ENCODE measurements at regions not wholly inside any gene's neighbourhood (a gene's known extent, or its start where the extent isn't known, plus 50 kb on each side); places are given as distances from the start of the nearest gene placed in this dataset.

DNA sequence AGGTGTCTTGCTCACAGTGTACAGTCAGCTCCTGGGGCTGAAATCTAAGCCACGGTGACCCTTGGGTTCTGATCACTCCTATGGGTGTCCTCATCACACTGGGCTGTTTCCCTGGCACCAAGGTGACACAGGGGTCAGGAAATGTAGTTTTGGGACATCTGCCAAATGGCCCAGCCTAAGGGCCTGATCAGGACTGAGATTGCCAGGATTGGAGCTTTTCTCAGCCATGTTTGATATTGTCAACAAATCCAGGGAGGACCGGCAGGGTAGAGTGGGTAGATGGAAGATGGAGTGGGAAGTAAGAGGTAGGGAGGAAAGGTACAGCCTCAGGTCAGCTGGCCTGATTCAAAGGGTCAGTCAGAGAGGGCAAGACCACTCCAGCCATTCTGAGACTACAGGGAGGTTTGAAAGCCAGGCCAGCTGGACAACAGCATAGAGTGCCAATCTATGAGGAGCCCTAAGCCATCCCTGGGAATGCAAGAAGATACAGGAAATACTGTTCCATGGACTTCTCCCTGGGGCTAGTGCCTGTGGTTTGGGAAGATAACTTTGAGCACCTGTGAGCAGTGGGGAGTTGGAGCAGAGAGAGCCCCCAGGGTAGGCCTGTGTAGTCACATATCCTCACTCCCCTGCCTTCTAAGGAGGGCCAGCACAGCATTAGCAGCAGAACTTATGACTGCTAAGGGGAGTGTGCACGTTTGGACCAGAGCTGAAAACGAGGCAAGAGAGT, 377.3 kb upstream of the ZMIZ1 start:
- Histone ChIP-seq H3K27ac (no peak overlapping the region), H3K36me3 (no peaks in the 10 kb centered on the region), H3K4me1 (peaks cover 15% of the 10 kb centered on the region), H3K27me3 (no peaks in the 10 kb centered on the region), H3K9me3 (no peaks in the 10 kb centered on the region), H3K4me3 (no peak overlapping the region)
- DNase-seq (ENCODE audit: low spot score in 2 of 2) = no peak
- WGBS = 72% methylated on average over 4 of the region's 4 CpGs
- TF ChIP-seq POLR2A (IDR thresholded peaks at IDR 0.05) (no peak), POLR2AphosphoS5 (IDR thresholded peaks at IDR 0.05) (no peak), EP300 (IDR thresholded peaks at IDR 0.05) (no peak)
- TF ChIP-seq, protein P1, sequence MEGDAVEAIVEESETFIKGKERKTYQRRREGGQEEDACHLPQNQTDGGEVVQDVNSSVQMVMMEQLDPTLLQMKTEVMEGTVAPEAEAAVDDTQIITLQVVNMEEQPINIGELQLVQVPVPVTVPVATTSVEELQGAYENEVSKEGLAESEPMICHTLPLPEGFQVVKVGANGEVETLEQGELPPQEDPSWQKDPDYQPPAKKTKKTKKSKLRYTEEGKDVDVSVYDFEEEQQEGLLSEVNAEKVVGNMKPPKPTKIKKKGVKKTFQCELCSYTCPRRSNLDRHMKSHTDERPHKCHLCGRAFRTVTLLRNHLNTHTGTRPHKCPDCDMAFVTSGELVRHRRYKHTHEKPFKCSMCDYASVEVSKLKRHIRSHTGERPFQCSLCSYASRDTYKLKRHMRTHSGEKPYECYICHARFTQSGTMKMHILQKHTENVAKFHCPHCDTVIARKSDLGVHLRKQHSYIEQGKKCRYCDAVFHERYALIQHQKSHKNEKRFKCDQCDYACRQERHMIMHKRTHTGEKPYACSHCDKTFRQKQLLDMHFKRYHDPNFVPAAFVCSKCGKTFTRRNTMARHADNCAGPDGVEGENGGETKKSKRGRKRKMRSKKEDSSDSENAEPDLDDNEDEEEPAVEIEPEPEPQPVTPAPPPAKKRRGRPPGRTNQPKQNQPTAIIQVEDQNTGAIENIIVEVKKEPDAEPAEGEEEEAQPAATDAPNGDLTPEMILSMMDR (IDR thresholded peaks at IDR 0.05) = no peak

DNA sequence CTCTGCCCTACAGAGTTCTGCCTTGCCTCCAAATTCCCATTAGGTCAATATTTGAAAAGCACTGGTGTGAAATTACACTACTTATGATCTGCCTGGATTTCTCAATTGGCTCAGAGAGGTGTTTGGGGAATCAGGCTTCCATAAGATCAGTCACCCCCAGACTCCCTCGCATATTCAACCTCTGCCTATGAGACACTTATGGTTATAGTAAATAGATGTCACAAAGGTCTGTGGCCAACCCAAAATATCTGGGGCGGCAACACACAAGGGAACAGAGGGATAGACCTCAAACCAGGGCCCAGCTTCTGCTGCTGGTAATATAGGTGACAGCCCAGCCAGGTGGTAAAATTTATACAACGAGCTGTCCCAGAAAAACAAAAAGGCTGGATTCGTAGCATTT, 376.7 kb upstream of the ZMIZ1 start:
- H3K4me3 ChIP-seq = no peak overlapping the region
- H3K36me3 ChIP-seq = no peaks in the 10 kb centered on the region
- H3K27me3 ChIP-seq = no peaks in the 10 kb centered on the region
- H3K9me3 ChIP-seq = no peaks in the 10 kb centered on the region
- no peak for DNase-seq (ENCODE audit: low spot score in 2 of 2)
- WGBS = 96% methylated on average over 4 of the region's 4 CpGs
- no peak overlapping the region for H3K27ac ChIP-seq
- no peak for TF ChIP-seq POLR2AphosphoS5 (IDR thresholded peaks at IDR 0.05)
- no peak for TF ChIP-seq EP300 (IDR thresholded peaks at IDR 0.05)
- TF ChIP-seq, protein P1 (IDR thresholded peaks at IDR 0.05) = no peak
- TF ChIP-seq POLR2A (IDR thresholded peaks at IDR 0.05) = no peak
- peaks cover 15% of the 10 kb centered on the region for H3K4me1 ChIP-seq

DNA sequence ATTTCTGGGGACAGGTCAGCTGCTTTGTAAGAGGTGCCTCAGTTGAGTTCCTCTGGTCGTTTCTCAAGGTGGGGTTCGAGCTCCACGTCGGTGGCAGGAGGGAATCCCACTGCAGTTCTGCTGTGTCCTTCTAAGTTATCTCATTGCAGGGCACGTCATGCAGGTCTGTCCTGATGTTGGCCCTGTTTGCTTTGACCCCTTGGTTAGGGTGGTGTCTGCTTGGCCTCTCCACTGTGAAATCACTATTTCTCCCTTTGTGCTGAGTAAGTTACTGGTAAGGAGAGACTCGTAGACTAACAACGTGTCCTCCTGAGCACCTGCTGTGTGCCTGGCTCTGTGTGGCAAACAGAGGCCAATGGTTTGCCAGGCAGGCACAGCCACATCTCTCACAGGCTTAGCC, 372.9 kb upstream of the ZMIZ1 start:
- Histone ChIP-seq H3K4me3 (no peak overlapping the region), H3K36me3 (no peaks in the 10 kb centered on the region), H3K27ac (no peak overlapping the region), H3K9me3 (no peaks in the 10 kb centered on the region), H3K4me1 (peaks cover 2% of the 10 kb centered on the region), H3K27me3 (no peaks in the 10 kb centered on the region)
- 81% methylated on average over 7 of the region's 7 CpGs for WGBS
- TF ChIP-seq POLR2A (IDR thresholded peaks at IDR 0.05) = no peak
- TF ChIP-seq EP300 (IDR thresholded peaks at IDR 0.05) = no peak
- TF ChIP-seq, protein P1 (IDR thresholded peaks at IDR 0.05) = no peak
- TF ChIP-seq POLR2AphosphoS5 (IDR thresholded peaks at IDR 0.05) = no peak
- no peak for DNase-seq (ENCODE audit: low spot score in 2 of 2)

DNA sequence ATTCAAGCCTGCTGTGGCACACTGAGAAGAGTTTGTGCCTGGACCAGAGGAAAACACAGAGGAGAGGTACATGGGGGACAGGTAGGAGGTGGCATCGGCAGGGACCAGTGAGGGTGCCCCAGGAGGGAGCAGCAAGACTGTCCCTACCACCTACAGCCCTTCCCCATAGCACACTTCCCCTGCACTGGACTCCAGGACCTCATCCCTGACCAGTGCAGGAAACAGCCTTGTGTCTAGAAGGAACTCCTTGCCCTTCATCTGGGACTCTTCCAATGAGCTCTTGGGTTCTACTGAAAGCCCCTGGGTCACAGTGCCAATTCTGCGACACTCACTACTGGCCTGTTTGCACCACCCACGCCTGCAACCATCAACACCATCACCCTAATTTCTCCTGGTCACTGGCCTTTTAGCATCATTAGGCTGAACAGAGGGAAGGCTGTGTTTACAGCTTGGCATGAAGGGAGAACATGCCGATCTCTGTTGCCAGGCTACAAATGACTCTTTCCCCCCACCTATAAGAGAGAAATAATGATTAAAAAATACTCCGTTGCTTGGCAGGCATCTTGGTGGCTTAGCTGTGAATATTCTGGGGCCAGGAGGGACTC, 371.9 kb upstream of the ZMIZ1 start:
- no peak for DNase-seq (ENCODE audit: low spot score in 2 of 2)
- no peak overlapping the region for H3K27ac ChIP-seq
- WGBS = 79% methylated on average over 5 of the region's 5 CpGs

DNA sequence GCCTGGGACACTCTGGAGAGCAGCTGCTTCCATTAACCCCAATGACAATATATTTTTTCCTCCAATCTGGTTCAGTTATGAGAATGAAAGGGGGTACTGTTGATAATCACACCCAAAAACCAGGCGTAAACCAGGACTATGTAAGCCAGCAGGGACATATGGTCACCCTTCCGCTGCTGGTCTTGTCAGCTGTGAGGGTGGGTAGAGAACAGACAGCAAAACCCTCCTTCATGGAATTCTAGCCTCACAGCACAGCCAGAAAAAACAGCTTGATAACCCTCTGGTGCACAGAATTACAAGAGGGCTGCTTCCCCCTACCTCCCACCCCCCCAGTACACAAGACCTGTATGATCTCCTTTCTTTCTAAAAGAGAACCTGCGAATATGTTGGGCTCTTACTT, 368.8 kb upstream of the ZMIZ1 start:
- H3K36me3 ChIP-seq = no peaks in the 10 kb centered on the region

More for the DNA sequence above, 371.9 kb upstream of the ZMIZ1 start:
- Histone ChIP-seq H3K4me1 (peaks cover 2% of the 10 kb centered on the region), H3K4me3 (no peak overlapping the region), H3K27me3 (no peaks in the 10 kb centered on the region), H3K36me3 (no peaks in the 10 kb centered on the region), H3K9me3 (no peaks in the 10 kb centered on the region)
- no peak for TF ChIP-seq POLR2AphosphoS5 (IDR thresholded peaks at IDR 0.05)
- TF ChIP-seq EP300 (IDR thresholded peaks at IDR 0.05) = peak; percentile 60

DNA sequence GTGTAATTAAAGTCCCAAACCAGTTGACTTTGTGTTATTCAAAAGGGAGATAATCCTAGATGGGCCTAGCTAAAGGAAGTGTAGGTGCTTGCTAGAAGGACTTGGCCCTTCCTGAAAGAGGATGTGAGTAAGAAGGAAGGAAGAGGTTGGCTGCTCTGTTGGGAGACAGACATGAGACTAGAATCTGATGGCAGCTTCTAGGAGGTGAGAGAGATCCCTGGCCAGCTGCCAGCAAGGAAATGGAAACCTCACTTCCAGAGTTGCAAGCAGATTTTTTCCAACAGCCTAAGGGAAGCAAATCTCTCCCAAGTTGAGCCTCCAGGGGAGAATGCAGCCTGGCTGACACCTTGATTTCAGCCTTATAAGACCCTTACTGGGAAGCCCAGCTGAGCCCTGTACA, 368.4 kb upstream of the ZMIZ1 start:
- Histone ChIP-seq H3K4me3 (no peak overlapping the region), H3K9me3 (no peaks in the 10 kb centered on the region), H3K36me3 (no peaks in the 10 kb centered on the region), H3K4me1 (peaks cover 2% of the 10 kb centered on the region), H3K27me3 (no peaks in the 10 kb centered on the region), H3K27ac (no peak overlapping the region)
- TF ChIP-seq, protein P1 (IDR thresholded peaks at IDR 0.05) = no peak
- no peak for TF ChIP-seq EP300 (IDR thresholded peaks at IDR 0.05)
- no peak for TF ChIP-seq POLR2AphosphoS5 (IDR thresholded peaks at IDR 0.05)
- no peak for TF ChIP-seq POLR2A (IDR thresholded peaks at IDR 0.05)
- no peak for DNase-seq (ENCODE audit: low spot score in 2 of 2)

More for the DNA sequence above, 368.8 kb upstream of the ZMIZ1 start:
- WGBS = 93% methylated on average over 3 of the region's 3 CpGs
- Histone ChIP-seq H3K4me3 (no peak overlapping the region), H3K9me3 (no peaks in the 10 kb centered on the region), H3K27me3 (no peaks in the 10 kb centered on the region), H3K4me1 (peaks cover 2% of the 10 kb centered on the region), H3K27ac (no peak overlapping the region)
- no peak for TF ChIP-seq POLR2A (IDR thresholded peaks at IDR 0.05)
- no peak for DNase-seq (ENCODE audit: low spot score in 2 of 2)

All from suprapubic skin (tissue), 4 donors.